22Rv1 (cell line): ENCODE measurements at regions not wholly inside any gene's neighbourhood (a gene's known extent, or its start where the extent isn't known, plus 50 kb on each side); places are given as distances from the start of the nearest gene placed in this dataset.

Experiments
- H3K27ac ChIP-seq: fragments of 450-650 bp; 2 replicates; pipeline ENCODE4 v1.5.1; 2017
- ZFX ChIP-seq: fragments of 450-650 bp; IDR thresholded peaks from 2 replicates; pipeline ENCODE4 v1.6.1; 2017; ENCODE audit warnings: antibody characterized with exemption, borderline replicate concordance
- TF ChIP-seq, protein P1 (sequence below): fragments of 450-650 bp; IDR thresholded peaks from 2 replicates; pipeline ENCODE4 v1.5.1; 2017; ENCODE audit warnings: mild to moderate bottlenecking

DNA sequence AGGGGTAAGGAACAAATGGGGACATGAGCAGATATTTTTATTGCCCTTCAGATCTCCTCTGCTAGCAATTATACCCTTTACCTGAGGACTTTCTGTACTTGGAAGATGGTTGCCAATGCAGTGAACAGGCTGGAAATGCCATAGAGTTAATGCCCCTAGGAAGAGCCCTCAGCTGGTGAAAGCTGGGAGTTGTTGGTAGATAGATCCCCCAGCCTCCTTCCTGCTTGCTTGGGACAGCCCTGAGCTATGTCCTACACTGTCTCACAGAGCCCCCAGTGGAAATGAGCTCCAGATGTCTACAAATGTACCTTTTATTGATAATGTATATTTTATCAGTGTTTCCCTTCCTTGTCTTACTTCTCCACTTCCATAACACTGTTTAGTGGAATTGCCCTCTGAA is 87.6 kb upstream of the PAK5 start:
- TF ChIP-seq ZFX: no peak
- TF ChIP-seq, protein P1, sequence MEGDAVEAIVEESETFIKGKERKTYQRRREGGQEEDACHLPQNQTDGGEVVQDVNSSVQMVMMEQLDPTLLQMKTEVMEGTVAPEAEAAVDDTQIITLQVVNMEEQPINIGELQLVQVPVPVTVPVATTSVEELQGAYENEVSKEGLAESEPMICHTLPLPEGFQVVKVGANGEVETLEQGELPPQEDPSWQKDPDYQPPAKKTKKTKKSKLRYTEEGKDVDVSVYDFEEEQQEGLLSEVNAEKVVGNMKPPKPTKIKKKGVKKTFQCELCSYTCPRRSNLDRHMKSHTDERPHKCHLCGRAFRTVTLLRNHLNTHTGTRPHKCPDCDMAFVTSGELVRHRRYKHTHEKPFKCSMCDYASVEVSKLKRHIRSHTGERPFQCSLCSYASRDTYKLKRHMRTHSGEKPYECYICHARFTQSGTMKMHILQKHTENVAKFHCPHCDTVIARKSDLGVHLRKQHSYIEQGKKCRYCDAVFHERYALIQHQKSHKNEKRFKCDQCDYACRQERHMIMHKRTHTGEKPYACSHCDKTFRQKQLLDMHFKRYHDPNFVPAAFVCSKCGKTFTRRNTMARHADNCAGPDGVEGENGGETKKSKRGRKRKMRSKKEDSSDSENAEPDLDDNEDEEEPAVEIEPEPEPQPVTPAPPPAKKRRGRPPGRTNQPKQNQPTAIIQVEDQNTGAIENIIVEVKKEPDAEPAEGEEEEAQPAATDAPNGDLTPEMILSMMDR: no peak
- H3K27ac ChIP-seq: no peak overlapping the region

DNA sequence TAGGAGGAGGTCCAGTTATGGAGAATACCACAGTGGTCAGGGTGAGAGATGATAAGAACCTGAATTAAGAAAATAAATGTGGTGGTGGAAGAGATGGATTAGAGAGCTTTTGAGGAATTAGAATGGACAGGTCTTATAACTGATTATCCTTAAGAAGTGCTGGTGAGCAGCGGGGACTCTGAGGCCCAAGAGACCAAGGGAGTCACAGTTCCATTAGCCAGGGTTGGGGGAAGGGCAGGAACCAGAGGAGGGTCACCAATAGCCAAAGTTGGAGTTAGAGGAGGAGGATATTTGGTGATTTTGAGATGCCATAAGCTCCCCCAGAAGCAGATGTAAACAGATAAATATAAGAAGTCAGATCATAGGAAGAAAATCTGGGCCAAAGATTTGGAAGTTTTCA is 87.1 kb upstream of the PAK5 start:
- no peak overlapping the region for H3K27ac ChIP-seq
- no peak for TF ChIP-seq ZFX
- TF ChIP-seq, protein P1: no peak

DNA sequence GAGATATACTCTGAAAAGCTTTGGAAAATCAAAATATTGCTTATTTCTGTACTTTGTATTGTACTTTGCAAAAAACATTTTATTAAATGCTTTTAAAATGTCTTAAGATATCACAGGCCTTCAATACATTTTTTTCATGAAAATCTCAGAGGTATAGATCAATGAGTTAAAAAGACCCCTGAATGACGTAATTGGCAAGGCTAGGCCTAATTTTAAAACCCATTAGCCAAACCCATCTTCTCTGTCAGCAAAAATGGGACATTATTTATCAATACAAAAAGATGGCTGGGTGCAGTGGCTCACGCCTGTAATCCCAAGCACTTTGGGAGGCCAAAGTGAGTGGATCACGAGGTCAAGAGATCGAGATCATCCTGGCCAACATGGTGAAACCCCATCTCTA is 84.8 kb upstream of the PAK5 start:
- no peak for TF ChIP-seq ZFX
- TF ChIP-seq, protein P1: no peak

DNA sequence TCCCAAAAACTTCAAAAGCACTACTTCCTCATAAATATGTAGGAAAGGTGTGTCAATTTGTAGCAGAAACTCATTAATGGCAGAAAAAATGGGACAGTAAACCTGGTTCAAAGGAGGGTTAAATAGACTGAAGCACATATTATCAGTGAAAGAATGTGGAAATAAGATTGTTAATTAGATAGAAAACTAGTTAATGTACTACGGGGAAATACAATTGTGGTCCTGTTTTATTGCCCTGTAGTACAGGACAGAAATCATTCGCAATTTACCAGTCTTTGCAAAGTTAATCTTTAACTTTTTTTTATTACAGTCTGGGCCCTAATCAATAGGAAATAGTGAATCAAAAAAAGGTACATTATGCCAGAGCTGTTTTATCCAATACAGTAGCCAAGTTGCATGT is 82.0 kb upstream of the PAK5 start:
- no peak overlapping the region for H3K27ac ChIP-seq
- TF ChIP-seq, protein P1: no peak
- no peak for TF ChIP-seq ZFX

More for the DNA sequence above, 84.8 kb upstream of the PAK5 start:
- no peak overlapping the region for H3K27ac ChIP-seq

DNA sequence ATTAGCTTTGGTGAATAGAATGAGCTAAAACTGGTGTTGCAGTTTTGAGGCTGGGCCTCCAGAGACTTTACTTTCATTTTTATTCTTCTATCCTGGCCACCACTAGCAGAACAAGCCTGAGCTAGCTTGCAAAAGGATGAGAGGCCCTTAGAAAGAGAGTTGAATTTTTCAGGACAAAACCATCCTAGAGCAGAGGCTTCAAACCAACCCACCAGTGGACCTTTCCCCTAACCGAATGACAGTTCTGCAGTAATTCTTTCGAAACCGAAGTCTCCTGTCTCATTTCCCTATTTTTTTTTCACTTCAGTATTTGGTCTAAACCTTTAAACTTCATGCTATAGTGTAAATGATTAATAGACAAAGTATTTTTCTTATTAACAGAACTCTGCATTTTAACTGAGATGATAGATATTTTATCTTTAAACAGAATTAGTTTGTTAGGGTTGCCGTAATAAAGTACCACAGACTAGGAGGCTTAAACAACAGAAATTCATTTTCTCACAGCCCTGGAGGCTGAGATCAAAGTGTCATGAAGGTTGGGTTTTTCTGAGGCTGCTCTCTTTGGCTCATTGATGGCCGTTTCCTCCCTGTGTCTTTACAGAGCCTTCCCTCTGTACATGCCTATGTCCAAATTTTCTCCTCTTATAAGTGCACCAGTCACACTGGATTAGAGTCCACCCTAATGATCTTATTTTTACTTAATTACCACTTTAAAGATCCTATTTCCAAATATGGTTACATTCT is 80.6 kb upstream of the PAK5 start:
- TF ChIP-seq ZFX: no peak
- TF ChIP-seq, protein P1: no peak
- no peak overlapping the region for H3K27ac ChIP-seq

DNA sequence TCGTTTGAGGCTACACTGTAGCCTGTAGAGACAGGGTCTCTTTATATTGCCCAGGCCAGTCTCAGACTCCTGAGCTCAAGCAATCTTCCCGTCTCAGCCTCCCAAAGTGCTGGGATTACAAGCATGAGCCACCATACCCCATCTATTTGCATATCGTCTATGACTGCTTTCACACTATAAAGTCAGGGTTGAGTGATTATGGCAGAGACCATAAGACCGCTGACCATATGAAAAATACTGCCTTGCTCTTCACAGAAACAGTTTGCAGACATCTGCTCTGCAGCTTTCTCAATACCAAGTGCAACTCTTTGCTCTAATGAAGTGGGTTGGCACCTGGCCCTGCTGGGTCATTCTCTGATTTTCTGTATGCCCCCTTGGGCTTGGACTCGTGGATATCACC is 79.5 kb upstream of the PAK5 start:
- TF ChIP-seq ZFX: no peak
- TF ChIP-seq, protein P1: no peak

DNA sequence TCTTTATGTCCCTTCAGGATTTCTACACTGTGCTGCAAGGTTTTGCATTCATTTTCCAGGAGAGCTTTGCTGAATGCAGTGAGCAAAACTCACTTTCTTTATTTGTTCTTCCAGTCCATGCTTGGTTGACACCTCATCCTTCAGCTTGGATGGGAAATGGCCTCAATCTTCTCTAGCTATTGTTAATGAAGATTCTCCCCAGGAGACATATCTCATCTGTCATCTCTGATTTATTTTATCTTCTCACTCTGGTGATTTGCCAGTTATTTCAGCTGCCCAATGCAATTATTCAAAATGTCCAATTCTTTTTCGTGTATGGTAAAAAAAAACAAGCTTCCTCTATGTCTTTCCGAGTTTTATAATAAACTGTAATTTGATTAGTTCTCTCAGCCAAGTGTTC is 77.9 kb upstream of the PAK5 start:
- TF ChIP-seq, protein P1: no peak
- H3K27ac ChIP-seq: no peak overlapping the region

More for the DNA sequence above, 79.5 kb upstream of the PAK5 start:
- no peak overlapping the region for H3K27ac ChIP-seq
